ENCODE measurements at regions not wholly inside any gene's neighbourhood (a gene's known extent, or its start where the extent isn't known, plus 50 kb on each side); places are given as distances from the start of the nearest gene placed in this dataset.

DNA sequence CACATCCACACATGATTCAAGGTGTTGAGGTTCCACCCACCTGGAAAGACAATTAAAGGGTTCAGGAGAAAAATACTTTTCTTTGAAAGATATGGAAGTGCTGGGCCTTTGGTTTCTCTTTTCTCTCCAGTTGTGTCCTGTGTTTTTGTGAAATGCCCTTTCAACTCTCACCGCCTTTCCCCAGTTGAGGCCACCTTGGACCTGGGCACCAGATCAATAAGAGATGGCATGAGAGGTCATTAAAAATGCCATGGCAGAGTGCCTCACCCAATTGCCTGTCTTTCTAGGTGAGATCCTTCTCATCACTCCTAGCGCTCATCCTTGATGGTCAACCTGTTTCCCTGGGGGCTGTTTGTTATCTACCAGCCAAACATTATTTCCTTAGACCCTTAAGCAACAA is 453.9 kb downstream of the TSN start:
- 96 to 98% (median 97%) methylated on average over 2 of the region's 2 CpGs for WGBS, 3 donors

DNA sequence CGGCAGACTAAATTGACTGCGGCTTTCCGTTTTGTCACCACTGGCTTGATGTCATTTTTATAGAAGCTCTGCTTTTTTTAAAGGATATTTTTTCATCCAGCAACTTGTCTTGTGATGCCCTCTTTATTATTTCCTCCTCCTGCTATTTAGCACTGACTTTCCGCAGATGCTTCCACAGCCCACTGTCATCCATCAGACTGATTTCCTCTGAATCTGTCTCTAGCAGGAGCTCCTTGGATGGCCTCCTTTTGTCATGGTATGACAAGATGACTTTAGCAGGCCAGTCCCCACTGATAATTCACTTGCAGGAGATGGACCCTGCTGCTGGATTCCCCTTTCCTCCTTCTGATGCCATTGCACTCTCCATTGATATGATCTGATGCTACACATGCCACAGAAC is 454.6 kb downstream of the TSN start:
- no peak for DNase-seq
- TF ChIP-seq POLR2A (IDR thresholded peaks at IDR 0.05) = no peak
- TF ChIP-seq, protein P1, sequence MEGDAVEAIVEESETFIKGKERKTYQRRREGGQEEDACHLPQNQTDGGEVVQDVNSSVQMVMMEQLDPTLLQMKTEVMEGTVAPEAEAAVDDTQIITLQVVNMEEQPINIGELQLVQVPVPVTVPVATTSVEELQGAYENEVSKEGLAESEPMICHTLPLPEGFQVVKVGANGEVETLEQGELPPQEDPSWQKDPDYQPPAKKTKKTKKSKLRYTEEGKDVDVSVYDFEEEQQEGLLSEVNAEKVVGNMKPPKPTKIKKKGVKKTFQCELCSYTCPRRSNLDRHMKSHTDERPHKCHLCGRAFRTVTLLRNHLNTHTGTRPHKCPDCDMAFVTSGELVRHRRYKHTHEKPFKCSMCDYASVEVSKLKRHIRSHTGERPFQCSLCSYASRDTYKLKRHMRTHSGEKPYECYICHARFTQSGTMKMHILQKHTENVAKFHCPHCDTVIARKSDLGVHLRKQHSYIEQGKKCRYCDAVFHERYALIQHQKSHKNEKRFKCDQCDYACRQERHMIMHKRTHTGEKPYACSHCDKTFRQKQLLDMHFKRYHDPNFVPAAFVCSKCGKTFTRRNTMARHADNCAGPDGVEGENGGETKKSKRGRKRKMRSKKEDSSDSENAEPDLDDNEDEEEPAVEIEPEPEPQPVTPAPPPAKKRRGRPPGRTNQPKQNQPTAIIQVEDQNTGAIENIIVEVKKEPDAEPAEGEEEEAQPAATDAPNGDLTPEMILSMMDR (IDR thresholded peaks at IDR 0.05) = no peak
- TF ChIP-seq EP300 (IDR thresholded peaks at IDR 0.05) = no peak
- Histone ChIP-seq H3K27ac (no peak overlapping the region), H3K9me3 (no peaks in the 10 kb centered on the region), H3K4me1 (ENCODE audit: insufficient read depth) (no peaks in the 10 kb centered on the region), H3K36me3 (no peaks in the 10 kb centered on the region), H3K27me3 (no peaks in the 10 kb centered on the region), H3K4me3 (no peak overlapping the region)
- intact Hi-C loops (cut with DNase I) = no loop called here
- 94 to 98% (median 97%) methylated on average over 4 of the region's 4 CpGs for WGBS, 3 donors

More for the DNA sequence above, 453.9 kb downstream of the TSN start:
- Histone ChIP-seq H3K36me3 (no peaks in the 10 kb centered on the region), H3K4me3 (no peak overlapping the region), H3K27ac (no peak overlapping the region), H3K9me3 (no peaks in the 10 kb centered on the region), H3K27me3 (no peaks in the 10 kb centered on the region), H3K4me1 (ENCODE audit: insufficient read depth) (no peaks in the 10 kb centered on the region)
- TF ChIP-seq POLR2A (IDR thresholded peaks at IDR 0.05) (no peak), EP300 (IDR thresholded peaks at IDR 0.05) (no peak)
- TF ChIP-seq, protein P1 (IDR thresholded peaks at IDR 0.05) = no peak
- no peak for DNase-seq
- intact Hi-C loops (cut with DNase I) = no loop called here

DNA sequence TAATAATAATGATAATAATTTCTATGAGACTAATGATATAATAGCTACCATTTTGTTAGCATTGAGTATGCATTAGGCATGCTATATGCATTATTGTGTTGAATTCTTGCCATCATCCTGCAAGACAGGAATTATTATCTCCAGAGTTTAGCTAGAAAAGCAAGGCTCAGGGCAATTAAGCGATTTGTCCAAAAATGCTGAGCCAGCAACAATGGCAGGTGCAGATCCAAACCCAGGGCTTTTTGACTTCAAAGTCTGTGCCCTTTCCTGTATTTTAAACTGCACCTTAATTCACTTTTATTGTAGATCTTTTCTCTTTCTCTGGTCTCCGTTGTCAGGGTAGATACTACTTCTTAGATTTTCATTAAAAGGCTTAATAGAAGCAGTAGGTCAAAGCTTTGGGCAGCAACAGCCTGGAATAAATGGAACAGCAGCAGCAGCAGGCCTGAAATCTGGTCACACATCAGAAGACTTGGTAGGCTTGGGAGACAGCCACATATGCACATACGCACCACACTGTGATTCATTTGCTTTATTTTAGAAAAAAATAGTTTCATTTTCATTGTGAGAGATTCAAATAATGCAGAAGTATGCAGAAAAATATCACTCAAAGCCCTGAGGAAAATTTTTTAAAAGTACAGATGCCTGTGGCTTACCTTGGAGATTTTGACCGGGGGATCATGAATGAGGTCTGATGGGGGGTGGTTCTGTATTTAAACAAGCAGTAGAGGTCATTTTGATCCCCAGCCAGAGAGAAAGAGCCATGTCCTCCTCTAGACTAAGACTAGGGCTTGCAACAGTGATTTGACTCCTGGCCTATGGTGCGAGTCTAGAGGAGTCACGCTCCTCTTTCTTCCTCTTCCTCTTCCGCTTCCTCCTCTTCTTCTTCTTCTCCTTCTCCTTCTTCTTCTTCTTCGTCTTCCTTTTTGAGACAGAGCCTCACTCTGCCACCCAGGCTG is 455.7 kb downstream of the TSN start:
- Histone ChIP-seq H3K9me3 (no peaks in the 10 kb centered on the region), H3K36me3 (no peaks in the 10 kb centered on the region), H3K4me1 (ENCODE audit: insufficient read depth) (no peaks in the 10 kb centered on the region), H3K4me3 (no peak overlapping the region), H3K27ac (no peak overlapping the region), H3K27me3 (no peaks in the 10 kb centered on the region)
- WGBS, 3 donors = 76 to 84% (median 78%) methylated on average over 8 of the region's 8 CpGs
- intact Hi-C loops (cut with DNase I) = no loop called here
- TF ChIP-seq POLR2A (IDR thresholded peaks at IDR 0.05) (no peak), EP300 (IDR thresholded peaks at IDR 0.05) (no peak)
- TF ChIP-seq, protein P1 (IDR thresholded peaks at IDR 0.05) = no peak
- no peak for DNase-seq

DNA sequence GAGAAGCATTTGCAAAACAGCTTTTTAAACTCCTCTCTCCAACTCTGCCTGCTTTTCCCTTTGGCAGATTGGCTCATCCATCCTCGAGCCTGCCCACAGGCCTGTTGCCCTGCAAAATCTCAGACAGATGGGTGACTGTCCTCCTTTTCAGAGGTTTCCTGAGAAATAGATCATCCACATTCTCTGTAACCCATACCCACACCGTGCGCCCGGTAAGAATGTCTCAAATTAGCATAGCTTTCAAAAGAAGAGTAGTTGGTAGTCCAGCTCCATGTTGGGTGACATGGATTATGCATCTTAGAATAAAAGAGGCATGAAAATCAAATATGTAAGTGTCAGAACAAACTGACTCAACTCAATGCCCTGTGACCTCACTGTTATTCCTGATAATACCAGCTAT is 457.9 kb downstream of the TSN start:
- DNase-seq = no peak
- H3K9me3 ChIP-seq = no peaks in the 10 kb centered on the region
- no peak overlapping the region for H3K27ac ChIP-seq
- no peak overlapping the region for H3K4me3 ChIP-seq
- no peaks in the 10 kb centered on the region for H3K27me3 ChIP-seq
- H3K36me3 ChIP-seq = no peaks in the 10 kb centered on the region
- TF ChIP-seq EP300 (IDR thresholded peaks at IDR 0.05) (no peak), POLR2A (IDR thresholded peaks at IDR 0.05) (no peak)
- TF ChIP-seq, protein P1 (IDR thresholded peaks at IDR 0.05) = no peak
- WGBS, 3 donors = 84 to 87% (median 85%) methylated on average over 4 of the region's 4 CpGs
- no peaks in the 10 kb centered on the region for H3K4me1 ChIP-seq (ENCODE audit: insufficient read depth)
- intact Hi-C loops (cut with DNase I) = no loop called here

Data from ovary (tissue), 7 donors.